GM23338 (cell line): ENCODE measurements at regions not wholly inside any gene's neighbourhood (a gene's known extent, or its start where the extent isn't known, plus 50 kb on each side); places are given as distances from the start of the nearest gene placed in this dataset.

Experiments
- ATAC-seq: fragments of 200-7000 bp; cut with Tn5 transposase; 3 replicates; pipeline ENCODE4 v1.9.1; 2020
- DNase-seq: peaks from one replicate; pipeline ENCODE4 v3.0.0-alpha.2; 2015; ENCODE audit warnings: low spot score
- H2AFZ ChIP-seq: fragments of 200-600 bp; sonication (generic); 2 replicates; pipeline ENCODE4 v1.8.0; 2016; ENCODE audit warnings: antibody characterized with exemption, mild to moderate bottlenecking, moderate library complexity
- H3F3A ChIP-seq: fragments of 200-600 bp; sonication (generic); replicated peaks from 2 replicates; pipeline ENCODE4 v1.8.0; 2017; ENCODE audit warnings: antibody characterized with exemption, mixed run types, low read depth
- H3K27ac ChIP-seq: fragments of 200-600 bp; sonication (generic); 2 replicates; pipeline ENCODE4 v1.6.1; 2016; ENCODE audit warnings: low read depth
- H3K27me3 ChIP-seq: fragments of 200-600 bp; sonication (generic); 2 replicates; pipeline ENCODE4 v1.8.0; 2016; ENCODE audit warnings: mild to moderate bottlenecking, mixed run types, moderate library complexity; ENCODE audit not compliant: insufficient read depth
- H3K36me3 ChIP-seq: fragments of 200-600 bp; sonication (generic); 2 replicates; pipeline ENCODE4 v1.8.0; 2016; ENCODE audit warnings: mild to moderate bottlenecking; ENCODE audit not compliant: insufficient read depth
- H3K4me1 ChIP-seq: fragments of 200-600 bp; sonication (generic); 2 replicates; pipeline ENCODE4 v1.8.0; 2016; ENCODE audit warnings: mild to moderate bottlenecking, moderate library complexity; ENCODE audit not compliant: insufficient read depth
- H3K4me2 ChIP-seq: fragments of 200-600 bp; sonication (generic); 2 replicates; pipeline ENCODE4 v1.7.1; 2017; ENCODE audit warnings: mixed run types
- H3K4me3 ChIP-seq: fragments of 200-600 bp; sonication (generic); 2 replicates; pipeline ENCODE4 v1.6.1; 2016; ENCODE audit warnings: mixed run types
- H3K79me2 ChIP-seq: fragments of 200-600 bp; sonication (generic); replicated peaks from 2 replicates; pipeline ENCODE4 v1.8.0; 2017; ENCODE audit warnings: mild to moderate bottlenecking; ENCODE audit not compliant: insufficient read depth
- H3K9me2 ChIP-seq: fragments of 200-600 bp; sonication (generic); 2 replicates; pipeline ENCODE4 v1.8.0; 2017; ENCODE audit not compliant: insufficient read depth
- H4K20me1 ChIP-seq: fragments of 200-600 bp; sonication (generic); replicated peaks from 2 replicates; pipeline ENCODE4 v1.8.0; 2017; ENCODE audit warnings: mild to moderate bottlenecking; ENCODE audit not compliant: insufficient read depth
- H3K27ac Mint-ChIP-seq: 2 replicates; pipeline ENCODE4 v1.8.0; 2020; ENCODE audit warnings: inconsistent platforms, mild to moderate bottlenecking, moderate library complexity, mixed read lengths
- H3K27me3 Mint-ChIP-seq: 3 replicates; pipeline ENCODE4 v1.8.0; 2022; ENCODE audit warnings: low read depth, mild to moderate bottlenecking, moderate library complexity, mixed read lengths, inconsistent platforms; ENCODE audit not compliant: insufficient read depth, poor library complexity
- H3K36me3 Mint-ChIP-seq: 3 replicates; pipeline ENCODE4 v1.8.0; 2021; ENCODE audit warnings: low read depth, mild to moderate bottlenecking, inconsistent platforms, moderate library complexity, mixed read lengths
- H3K4me1 Mint-ChIP-seq: 3 replicates; pipeline ENCODE4 v1.8.0; 2020; ENCODE audit warnings: mild to moderate bottlenecking, inconsistent platforms, mixed read lengths
- H3K4me3 Mint-ChIP-seq: 3 replicates; pipeline ENCODE4 v1.8.0; 2021; ENCODE audit warnings: moderate library complexity, mild to moderate bottlenecking, inconsistent platforms, mixed read lengths
- H3K9me3 Mint-ChIP-seq: 3 replicates; pipeline ENCODE4 v1.8.0; 2020; ENCODE audit warnings: moderate library complexity, mild to moderate bottlenecking, inconsistent platforms, mixed read lengths
- CREB1 ChIP-seq: fragments of 250-450 bp; sonication (Bioruptor Pico); IDR thresholded peaks from 2 replicates; pipeline ENCODE4 v1.5.0; 2020; ENCODE audit warnings: low read depth, mild to moderate bottlenecking, moderate library complexity
- ETS1 ChIP-seq: IDR thresholded peaks from 2 replicates; pipeline ENCODE4 v1.6.1; 2016; ENCODE audit warnings: antibody characterized with exemption
- EZH2 ChIP-seq: fragments of 200-600 bp; sonication (generic); IDR thresholded peaks from one replicate; pipeline ENCODE4 v1.8.0; 2017; ENCODE audit warnings: antibody characterized with exemption, mild to moderate bottlenecking, low read depth; ENCODE audit not compliant: unreplicated experiment
- EZH2phosphoT487 ChIP-seq: fragments of 200-600 bp; sonication (generic); IDR thresholded peaks from one replicate; pipeline ENCODE4 v1.8.1; 2018; ENCODE audit warnings: antibody characterized with exemption; ENCODE audit not compliant: unreplicated experiment
- POLR2AphosphoS5 ChIP-seq: IDR thresholded peaks from 2 replicates; pipeline ENCODE4 v1.6.1; 2016; ENCODE audit warnings: antibody characterized with exemption, low read depth
- REST ChIP-seq: IDR thresholded peaks from one replicate; pipeline ENCODE4 v1.6.1; 2018; ENCODE audit warnings: antibody characterized with exemption; ENCODE audit not compliant: unreplicated experiment
- STAT1 ChIP-seq: IDR thresholded peaks from one replicate; pipeline ENCODE4 v1.6.1; 2016; ENCODE audit warnings: antibody characterized with exemption; ENCODE audit not compliant: unreplicated experiment
- ZNF114 ChIP-seq: fragments of 250-450 bp; sonication (Bioruptor Pico); IDR thresholded peaks from 2 replicates; pipeline ENCODE4 v1.5.0; 2020; ENCODE audit warnings: mild to moderate bottlenecking, moderate library complexity
- ZNF331 ChIP-seq: fragments of 250-450 bp; sonication (Bioruptor Pico); IDR thresholded peaks from 2 replicates; pipeline ENCODE4 v1.5.0; 2020; ENCODE audit warnings: low read depth, mild to moderate bottlenecking, moderate library complexity
- ZNF462 ChIP-seq: fragments of 250-450 bp; sonication (Bioruptor Pico); IDR thresholded peaks from 2 replicates; pipeline ENCODE4 v1.5.0; 2020; ENCODE audit warnings: mild to moderate bottlenecking, moderate library complexity

- Histone ChIP-seq H3K9me2 (peaks cover 22% of the 10 kb centered on the region), H3K36me3 (no peaks in the 10 kb centered on the region), H4K20me1 (no peaks in the 10 kb centered on the region), H3K4me2 (no peak overlapping the region), H3F3A (no peaks in the 10 kb centered on the region), H2AFZ (no peak overlapping the region), H3K27ac (no peak overlapping the region), H3K4me1 (no peaks in the 10 kb centered on the region), H3K4me3 (no peak overlapping the region), H3K79me2 (no peaks in the 10 kb centered on the region), H3K27me3 (no peaks in the 10 kb centered on the region)
- ATAC-seq (no peak), DNase-seq (no peak)
- H3K4me1 Mint-ChIP-seq, result no peaks in the 10 kb centered on the region
- H3K36me3 Mint-ChIP-seq, result peaks cover 13% of the 10 kb centered on the region
- no peak for TF ChIP-seq CREB1 (CRISPR knock-in tag)
- H3K27me3 Mint-ChIP-seq, result peaks cover 4% of the 10 kb centered on the region
- no peak overlapping the region for H3K27ac Mint-ChIP-seq
- H3K4me3 Mint-ChIP-seq, result no peak overlapping the region
- peaks cover 15% of the 10 kb centered on the region for H3K9me3 Mint-ChIP-seq
These were observed 93.3 kb downstream of the TRIM42 start for GRCh38 chr3:140770977-140771667.

GRCh38 chr3:140777631-140778233 is 99.9 kb downstream of the TRIM42 start:
- Histone ChIP-seq H3K4me2 (no peak overlapping the region), H3K79me2 (no peaks in the 10 kb centered on the region), H3K4me3 (no peak overlapping the region), H3K27ac (no peak overlapping the region), H3K4me1 (no peaks in the 10 kb centered on the region), H3K27me3 (no peaks in the 10 kb centered on the region), H3K36me3 (no peaks in the 10 kb centered on the region), H3F3A (no peaks in the 10 kb centered on the region), H4K20me1 (no peaks in the 10 kb centered on the region), H3K9me2 (peaks cover 17% of the 10 kb centered on the region; the same call in 1 of the 2 replicates), H2AFZ (no peak overlapping the region)
- DNase-seq (no peak), ATAC-seq (no peak)
- no peak overlapping the region for H3K4me3 Mint-ChIP-seq
- H3K9me3 Mint-ChIP-seq, result peaks cover 24% of the 10 kb centered on the region
- peaks cover 2% of the 10 kb centered on the region for H3K27me3 Mint-ChIP-seq
- no peak overlapping the region for H3K27ac Mint-ChIP-seq
- H3K4me1 Mint-ChIP-seq, result no peaks in the 10 kb centered on the region
- peaks cover 20% of the 10 kb centered on the region for H3K36me3 Mint-ChIP-seq
- no peak for TF ChIP-seq EZH2phosphoT487
- TF ChIP-seq ETS1, result no peak
- TF ChIP-seq CREB1 (CRISPR knock-in tag), result no peak
- no peak for TF ChIP-seq ZNF331
- TF ChIP-seq ZNF114 (CRISPR knock-in tag), result no peak
- no peak for TF ChIP-seq ZNF462 (CRISPR knock-in tag)
- TF ChIP-seq POLR2AphosphoS5, result no peak
- no peak for TF ChIP-seq REST
- TF ChIP-seq STAT1, result no peak
- TF ChIP-seq EZH2, result no peak
